Left ventricle myocardium superior (tissue), 1 donor: ENCODE measurements at regions not wholly inside any gene's neighbourhood (a gene's known extent, or its start where the extent isn't known, plus 50 kb on each side); places are given as distances from the start of the nearest gene placed in this dataset.

Experiments used
- ATAC-seq: fragments of 200-7000 bp; cut with Tn5 transposase; one replicate; pipeline ENCODE4 v1.9.1; 2020; ENCODE audit warnings: mild to moderate bottlenecking, moderate library complexity
- DNase-seq: peaks from one replicate; pipeline ENCODE4 v3.0.0-alpha.2; 2020
- intact Hi-C: fragments of 100-400 bp; cut with micrococcal nuclease; formaldehyde crosslinking; loops from one replicate; pipeline ENCODE4 v1.11.0; 2022
- donor health status: DM: no; HTN: yes; CAD: no; lungs with severe emphysema.

DNA sequence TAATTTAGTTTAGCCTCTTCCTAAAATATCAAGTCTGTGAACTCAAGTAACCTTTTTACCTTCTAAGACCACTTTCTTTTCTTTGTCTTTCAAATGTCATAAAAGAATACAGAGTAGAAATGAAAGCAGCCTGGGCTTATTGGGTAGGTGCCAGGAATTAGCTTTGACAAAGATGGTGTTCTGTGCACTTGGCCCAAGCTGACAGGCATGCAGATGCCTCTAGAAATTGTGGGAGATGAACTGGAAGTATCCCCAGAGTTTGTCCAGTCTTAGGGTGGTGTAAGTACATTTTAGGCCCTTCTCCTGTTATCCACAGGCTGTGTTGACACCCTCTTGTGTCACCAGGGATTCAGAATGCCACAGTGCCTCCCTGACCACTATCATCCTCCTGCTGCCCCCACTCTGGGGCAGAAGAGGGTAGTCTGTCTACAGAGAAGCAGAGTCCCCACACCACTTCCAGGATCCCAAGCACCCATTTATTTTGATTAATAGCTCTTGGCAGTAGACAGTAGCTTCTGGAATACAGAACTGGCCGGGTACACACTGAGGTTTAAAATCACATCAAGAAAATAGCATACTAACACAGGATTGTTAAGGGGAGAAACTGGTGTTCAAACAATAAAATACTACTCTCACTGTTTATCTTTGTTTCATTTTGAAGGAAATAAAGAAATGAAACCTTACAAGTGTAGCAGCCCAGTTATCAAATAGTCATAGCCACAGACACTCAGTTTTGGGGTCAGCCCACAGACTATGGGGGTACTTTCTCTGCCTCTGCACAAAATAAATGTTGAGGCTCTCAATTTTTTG is 343.2 kb downstream of the KCNRG start:
- ATAC-seq (peak; percentile 56), DNase-seq (no peak)
- intact Hi-C loops = no loop called here

DNA sequence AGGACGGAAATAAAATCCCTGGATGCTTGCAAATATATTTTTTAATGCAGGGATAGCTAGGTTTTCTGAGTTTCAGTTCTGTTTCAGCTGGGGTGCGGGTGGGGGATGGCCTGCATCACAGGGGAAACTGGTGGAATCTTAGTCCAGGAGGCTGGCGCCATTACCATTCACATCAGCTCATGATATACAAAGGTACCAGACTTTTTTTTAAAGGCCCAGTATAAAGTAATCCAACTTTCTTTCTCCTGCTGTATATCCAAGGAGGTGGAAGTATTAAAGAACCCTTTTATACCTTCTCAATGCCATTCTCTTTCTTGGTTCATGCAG is 343.8 kb downstream of the KCNRG start:
- intact Hi-C loops = no loop called here
- ATAC-seq (no peak), DNase-seq (no peak)

DNA sequence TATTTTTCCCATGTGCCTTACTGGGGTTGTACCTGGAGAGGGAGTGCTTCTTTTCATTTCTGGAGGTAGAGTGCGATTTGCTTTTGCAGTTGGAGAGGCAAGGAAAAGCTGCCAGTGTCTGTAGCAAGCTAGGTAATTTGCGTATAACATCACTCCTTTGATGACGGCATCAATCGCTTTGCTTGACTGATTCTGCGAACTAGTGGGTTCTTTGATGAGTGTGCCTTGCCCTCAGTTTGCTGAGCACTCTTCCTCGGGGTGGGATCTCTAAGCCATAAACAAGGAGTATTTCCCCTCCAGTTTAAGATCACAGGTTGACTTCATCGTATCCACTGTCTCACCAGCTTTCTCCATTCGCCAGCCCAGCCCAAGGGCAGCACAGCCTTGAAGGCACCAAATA is 344.5 kb downstream of the KCNRG start:
- ATAC-seq (no peak), DNase-seq (no peak)
- intact Hi-C loops = no loop called here

DNA sequence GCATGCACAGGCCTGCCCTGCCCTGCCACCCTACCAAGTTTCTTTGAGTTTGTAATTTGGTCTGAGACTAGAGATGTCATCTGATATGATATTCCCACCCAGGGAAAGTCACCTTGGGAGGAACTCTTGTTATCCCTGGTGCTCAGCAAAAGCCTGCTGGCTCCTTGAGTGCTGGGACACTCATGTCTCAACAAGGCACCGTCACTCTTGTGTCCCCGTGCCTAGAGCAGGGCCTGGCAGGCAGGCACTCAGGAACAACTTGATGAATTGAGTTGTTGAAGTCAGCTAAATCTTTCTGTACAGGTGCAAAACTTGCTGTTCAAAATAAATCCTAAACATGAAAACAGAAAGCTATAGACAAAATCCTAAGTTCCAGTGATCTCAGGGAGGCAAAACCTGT is 345.4 kb downstream of the KCNRG start:
- DNase-seq = no peak
- intact Hi-C loops = no loop called here

DNA sequence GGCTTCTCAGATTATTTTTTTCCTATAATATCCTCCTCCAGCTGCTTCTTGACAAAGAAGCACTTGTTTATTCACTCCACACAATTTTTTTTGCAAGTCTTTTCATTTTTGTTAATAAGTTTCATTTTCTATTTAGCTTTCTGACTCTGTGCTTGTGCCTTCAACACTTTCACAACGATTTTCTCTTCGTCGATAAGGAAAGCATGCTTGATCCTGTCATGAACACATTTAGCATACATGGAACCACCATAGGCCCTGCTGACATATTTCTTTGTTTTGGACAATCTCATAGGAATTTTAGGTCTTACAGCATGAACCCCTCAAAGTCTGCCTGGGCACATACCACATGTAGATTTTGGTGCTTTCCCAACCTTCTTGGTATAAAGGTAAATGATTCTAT is 346.0 kb downstream of the KCNRG start:
- no peak for DNase-seq
- no peak for ATAC-seq
- intact Hi-C loops = no loop called here

More for the DNA sequence above, 345.4 kb downstream of the KCNRG start:
- ATAC-seq = no peak

DNA sequence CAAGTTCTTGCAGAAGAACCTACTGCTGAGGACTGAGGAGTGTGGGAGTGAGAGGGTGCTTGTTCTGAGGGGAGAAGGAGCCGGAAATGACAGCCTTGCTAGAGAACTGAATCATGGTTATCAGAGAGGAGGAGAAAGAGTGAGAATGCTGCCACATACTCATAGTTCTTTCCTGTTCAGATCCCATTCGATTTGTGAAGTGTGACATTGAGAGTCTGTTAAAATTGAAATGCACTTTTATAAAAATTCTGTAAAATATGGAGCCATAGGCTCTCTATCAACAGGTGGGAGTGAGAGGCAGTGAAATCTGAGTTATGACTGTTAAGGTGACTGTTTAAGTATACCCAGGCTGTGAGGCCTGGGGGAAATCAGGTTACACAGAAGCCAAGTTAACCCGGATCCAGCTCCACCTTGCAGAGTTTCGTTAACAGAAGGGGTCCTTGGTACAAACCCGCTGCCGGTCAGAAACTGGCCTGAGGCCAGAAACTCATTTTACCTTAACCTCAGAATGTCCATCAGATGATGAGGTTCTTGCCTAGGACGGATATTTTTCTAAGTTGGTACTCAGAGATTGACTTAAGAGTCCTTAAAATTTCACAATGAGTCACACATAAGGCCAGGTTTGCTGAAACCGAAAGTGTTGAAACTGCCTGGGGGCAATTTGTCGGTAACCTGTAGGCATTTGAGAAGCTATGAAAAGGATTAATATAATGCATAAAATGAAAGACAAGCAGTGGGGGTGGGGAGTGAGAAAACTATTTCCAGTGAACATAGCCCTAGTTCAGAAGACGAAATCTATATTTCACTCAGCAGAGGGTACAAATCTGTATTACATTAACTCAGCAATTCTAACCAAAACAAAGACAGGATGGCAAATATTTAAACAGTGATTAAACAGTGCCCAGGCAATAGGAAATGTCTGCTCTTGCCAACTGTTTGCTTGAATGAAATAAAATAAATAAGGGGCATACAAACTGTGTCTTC is 350.5 kb downstream of the KCNRG start:
- DNase-seq = no peak
- intact Hi-C loops = no loop called here
- ATAC-seq = no peak

DNA sequence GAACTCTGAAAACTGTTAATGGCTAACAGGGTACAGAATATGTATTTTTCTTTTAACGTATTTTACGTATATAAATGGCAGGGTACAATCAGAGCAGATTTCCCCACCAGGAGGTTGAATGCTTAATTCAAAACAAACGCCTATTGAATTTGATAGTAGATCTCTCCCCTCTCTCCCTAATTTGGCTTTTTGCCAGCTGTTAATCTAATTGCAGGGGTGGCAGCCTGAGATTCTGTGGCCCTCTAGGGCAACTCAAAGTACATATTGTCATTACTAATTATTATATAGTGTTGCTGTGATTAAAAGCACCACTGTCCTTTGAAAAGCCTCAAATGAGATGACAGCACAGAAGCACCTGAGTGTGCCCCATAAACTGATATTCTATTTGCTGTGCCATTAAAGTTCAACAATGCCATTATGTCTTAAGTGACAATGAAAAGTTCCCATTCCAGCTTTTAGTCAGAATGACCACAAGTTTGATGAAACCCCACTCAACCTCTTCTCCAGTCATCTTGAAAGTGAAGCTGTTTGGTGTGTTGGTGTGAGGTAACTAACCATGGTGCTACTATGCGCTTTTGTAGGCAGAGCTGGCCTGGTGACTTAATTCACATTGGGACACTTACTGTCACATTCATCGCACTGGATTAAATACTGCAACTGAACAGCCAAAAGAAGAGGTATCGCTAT is 351.4 kb downstream of the KCNRG start:
- intact Hi-C loops = no loop called here
- no peak for DNase-seq
- no peak for ATAC-seq

DNA sequence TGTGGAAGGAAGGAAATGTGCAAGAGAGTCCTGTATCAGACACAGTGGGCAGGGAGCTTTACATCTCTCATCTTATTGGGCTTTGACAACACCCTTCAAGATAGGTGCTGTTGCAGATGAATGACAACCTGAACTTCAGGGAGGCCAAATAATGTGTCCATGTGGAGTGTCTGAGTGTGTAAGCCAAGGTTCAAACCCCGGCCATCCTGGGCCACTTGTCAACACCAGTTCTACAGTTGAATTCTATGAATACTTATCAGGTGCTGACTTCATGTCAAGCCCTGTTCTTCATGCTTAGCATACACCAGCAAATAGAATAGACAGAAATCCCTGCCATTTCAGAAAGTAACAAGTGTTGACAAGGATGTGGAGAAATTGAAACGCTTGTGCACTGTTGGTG is 354.4 kb downstream of the KCNRG start:
- ATAC-seq = peak; percentile 28
- intact Hi-C loops = no loop called here

DNA sequence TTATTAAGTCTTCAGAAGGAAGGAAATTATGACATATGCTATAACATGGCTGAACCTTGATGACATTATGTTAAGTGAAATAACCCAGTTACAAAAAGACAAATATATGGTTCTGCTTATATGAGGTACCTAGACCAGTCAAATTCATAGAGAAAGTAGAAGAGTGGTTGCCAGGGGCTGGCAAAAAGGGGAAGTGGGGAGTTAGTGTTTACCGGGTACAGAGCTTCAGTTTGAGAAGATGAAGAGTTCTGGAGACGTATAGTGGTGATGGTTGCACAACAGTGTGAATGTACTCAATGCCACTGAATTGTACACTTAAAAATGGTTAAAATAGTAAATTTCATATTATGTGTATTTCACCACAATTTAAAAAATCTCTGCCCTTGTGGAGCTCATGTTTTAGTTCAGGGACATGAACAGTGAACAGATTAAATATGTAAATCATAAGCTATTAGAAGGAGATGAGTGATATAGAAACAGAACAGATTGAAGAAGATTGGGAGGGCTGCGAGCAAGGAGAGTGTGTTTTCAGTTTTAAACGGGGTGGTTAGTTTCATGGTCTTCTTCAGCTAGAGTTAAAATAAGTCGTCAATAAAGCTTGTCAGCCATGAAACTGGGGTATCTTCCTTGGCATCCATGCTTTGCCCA is 355.2 kb downstream of the KCNRG start:
- intact Hi-C loops = no loop called here
- no peak for ATAC-seq
- no peak for DNase-seq

More for the DNA sequence above, 354.4 kb downstream of the KCNRG start:
- no peak for DNase-seq

DNA sequence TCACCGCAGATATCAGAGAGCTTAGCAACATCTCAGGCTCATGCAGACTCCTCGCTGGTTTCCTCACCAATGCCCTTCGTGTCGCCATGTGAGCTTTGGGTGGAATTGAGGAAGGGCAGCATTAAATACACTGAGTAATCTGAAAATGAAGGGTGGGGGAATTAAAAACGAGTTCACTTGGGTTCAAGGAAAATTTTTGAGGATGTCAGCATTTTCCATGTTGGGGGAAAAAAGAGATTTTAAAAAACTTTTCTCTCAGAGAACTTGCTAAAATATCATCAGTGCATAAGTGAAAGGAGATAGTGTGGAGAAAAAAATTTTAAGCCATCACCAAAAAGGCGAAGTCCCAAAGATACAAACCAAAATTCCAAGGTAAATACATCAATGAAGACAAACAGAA is 359.3 kb downstream of the KCNRG start:
- no peak for ATAC-seq
- no peak for DNase-seq
- intact Hi-C loops = no loop called here

DNA sequence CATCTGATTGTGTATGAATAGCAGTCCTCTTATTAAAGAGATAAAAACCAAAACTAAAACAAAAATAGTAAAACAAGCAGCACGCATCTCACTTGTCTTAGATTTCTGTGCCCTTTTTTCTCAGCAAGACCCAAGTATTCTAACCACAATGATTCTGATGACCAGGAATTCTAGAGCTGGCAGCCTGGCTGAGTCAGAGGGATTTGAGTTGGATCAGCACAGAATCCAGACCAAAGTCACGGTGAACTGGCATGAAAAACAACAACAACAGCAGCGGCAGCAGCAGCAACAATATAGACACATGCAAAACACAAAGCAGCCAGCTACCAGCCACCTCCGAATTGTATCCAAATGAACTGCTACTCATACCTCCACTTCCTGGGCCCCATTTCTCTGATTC is 360.5 kb downstream of the KCNRG start:
- ATAC-seq (no peak), DNase-seq (no peak)
- intact Hi-C loops = no loop called here

DNA sequence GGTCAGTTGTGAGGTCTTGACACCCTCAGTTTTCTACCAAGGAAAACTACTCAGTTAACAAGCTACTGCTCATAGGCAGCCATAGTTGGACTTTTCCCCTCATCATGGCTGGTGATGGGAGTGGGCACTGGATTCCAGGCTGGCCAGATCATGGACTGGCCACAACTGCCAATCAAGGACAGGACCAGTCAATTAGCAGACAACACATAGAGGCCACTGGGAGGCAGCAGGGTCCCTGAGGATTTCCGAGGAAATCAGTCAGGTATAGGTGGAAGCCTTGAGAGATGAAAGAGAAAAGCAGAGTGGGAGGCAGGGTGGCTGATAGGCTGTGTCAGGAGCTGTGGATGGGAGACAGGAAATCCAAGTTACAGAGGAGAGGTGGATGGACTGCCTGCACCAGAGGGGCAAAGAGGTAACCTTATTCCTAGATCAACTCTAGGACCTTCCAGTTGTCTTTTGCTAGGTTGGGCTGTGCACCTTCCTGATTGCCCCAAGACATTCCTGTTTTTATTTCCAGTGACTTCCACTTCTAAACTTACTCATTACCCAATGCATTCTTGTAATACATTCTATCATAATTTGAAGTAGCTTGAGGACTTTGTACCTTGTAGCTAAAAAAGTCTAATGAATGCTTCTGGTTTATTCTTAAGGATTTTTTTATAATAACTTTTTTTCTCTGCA is 361.8 kb downstream of the KCNRG start:
- DNase-seq = peak; percentile 33
- intact Hi-C loops = no loop called here
- ATAC-seq = peak; percentile 66

DNA sequence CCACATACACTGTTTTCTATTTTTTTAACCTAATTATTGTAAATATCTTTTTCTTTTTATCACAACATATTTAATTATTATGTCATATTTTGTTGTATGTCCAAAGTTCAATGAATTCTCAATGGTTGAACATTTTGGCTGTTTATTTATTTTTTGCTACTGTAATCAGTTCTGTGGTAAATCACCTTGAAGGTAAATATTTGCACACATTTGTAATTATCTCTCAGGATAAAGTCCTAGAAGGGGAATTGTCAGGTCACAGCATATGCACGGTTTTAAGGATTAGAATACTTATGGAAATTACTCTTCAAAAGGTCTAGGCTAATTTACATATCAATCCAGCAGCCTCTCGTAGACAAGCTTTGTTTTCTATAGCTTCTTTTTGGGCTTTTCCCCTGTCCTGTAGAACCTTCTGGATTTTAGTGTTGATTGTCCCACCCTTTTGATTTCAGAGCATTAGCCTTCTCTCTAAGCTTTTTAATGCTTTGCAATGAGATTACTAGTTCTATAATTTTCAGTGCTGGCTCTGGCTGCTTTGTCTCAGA is 362.6 kb downstream of the KCNRG start:
- no peak for ATAC-seq
- intact Hi-C loops = no loop called here
- DNase-seq = no peak

DNA sequence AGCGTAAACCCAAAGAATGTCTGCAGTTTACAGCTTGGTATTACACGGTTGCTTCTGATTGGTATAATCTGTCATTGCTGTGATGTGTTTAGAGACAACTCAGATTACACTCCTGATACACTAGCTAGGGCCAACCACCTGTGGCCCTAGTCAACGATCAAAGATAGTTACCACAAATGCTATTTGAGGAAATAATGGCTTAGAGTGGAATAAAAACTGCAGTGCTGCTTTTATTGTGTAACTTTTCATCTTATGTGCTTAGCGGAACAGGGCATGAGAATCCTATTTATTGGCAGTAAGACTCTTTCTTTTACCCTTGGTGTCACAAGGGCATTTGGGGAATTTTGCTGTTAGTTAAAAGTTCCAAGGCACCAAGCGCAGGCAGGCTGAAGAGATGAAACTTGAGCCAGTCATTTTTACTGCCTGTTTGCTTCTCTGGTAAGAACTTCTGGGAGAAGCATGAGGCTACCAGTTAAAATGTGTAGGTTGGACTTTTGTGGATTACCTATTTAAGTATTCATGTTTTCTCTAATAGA is 363.3 kb downstream of the KCNRG start:
- DNase-seq = no peak
- no peak for ATAC-seq
- intact Hi-C loops = no loop called here

DNA sequence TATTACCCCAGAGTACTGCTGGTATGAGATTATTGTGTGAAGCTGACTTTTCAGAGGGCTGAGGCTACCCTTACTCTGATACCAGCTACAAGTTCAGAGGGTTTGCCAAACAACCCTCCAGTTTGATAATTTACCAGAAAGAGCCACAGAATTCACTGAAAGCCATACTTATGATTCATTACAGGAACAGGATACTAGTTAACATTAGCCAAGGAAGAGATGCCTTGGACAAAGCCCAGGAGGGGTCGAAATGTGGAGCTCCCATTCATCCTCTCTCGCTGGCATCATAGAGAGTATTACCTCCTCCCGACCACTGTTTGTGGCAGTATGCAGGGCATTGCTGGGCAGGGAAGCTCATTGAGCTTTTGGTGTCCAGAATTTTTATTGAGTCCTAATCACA is 364.3 kb downstream of the KCNRG start:
- DNase-seq (no peak), ATAC-seq (no peak)
- intact Hi-C loops = no loop called here

DNA sequence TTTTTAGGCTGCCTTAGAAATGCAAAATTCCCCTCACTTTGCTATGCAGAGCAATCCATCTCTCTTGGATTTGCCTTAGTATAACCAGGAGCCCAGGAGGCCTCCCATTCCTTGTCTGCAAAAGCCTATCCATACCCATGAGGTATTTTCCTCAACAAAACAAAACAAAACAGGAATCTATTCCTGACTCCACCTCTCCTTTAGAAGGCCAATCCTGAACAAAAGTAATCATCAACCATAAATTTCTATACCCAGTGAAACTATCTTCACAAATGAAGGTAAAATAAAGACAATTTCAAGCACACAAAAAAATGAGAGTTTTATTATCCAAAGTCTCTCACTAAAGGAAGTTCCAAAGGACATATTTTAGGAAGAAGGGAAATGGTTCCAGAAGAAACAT is 365.7 kb downstream of the KCNRG start:
- DNase-seq (no peak), ATAC-seq (no peak)
- intact Hi-C loops = no loop called here

DNA sequence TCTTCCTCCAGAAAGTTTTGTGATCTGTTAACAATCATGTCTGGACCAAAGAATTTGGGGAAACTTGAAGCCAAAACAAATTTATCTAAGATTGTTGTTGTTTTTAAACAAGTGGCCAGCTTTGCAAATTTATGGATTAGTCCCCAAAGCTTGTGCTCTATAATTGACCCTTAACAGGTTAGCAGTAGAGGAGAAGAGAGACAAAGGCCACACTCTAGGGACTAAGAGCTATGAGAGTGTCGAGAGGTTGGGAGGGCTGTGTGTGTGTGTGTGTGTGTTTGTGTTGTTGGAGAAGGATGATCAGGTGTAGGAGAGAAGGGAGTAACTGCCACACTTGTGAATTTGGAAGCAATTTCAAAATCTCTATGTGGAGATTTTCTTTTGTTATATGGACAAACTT is 367.3 kb downstream of the KCNRG start:
- DNase-seq = no peak
- intact Hi-C loops = no loop called here
- ATAC-seq = no peak

DNA sequence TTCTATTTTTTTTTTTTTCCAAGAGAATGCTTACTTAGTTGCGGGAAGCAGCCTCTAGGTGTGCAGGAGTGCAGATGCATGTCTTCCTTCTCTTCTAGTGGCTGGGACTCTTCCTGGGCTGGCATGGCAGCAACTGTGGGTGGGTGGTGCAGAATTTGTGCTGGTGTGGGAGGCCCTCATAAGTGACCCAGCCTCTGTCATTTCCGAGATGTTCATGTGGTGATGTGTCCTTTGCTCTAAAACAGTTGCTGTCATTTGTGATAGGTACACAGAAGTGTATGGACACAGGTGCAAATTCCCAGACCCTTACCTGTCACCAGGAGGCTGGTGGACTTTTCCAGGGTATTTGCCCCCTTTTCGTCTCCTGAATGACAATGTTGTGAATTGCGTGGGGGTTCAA is 367.7 kb downstream of the KCNRG start:
- ATAC-seq = no peak
- intact Hi-C loops = no loop called here
- DNase-seq = no peak
